Thoracic aorta (tissue), 2 donors: ENCODE measurements at regions not wholly inside any gene's neighbourhood (a gene's known extent, or its start where the extent isn't known, plus 50 kb on each side); places are given as distances from the start of the nearest gene placed in this dataset.

ENCODE experiments used
- ATAC-seq: fragments of 150-250 bp; one replicate; pipeline ENCODE4 v1.8.0; 2017; ENCODE audit warnings: low read depth; ENCODE audit not compliant: insufficient number of reproducible peaks, low FRiP score
- DNase-seq: peaks from one replicate; pipeline ENCODE4 v3.0.0-alpha.2; 2020; ENCODE audit warnings: low spot score
- H3K27ac ChIP-seq, 2 donors: fragments of 200-600 bp; sonication (generic); 1 replicate in 1 of 2; 2 replicates in 1 of 2; pipeline ENCODE4 v1.5.1; 2016; ENCODE audit warnings: mild to moderate bottlenecking in 2 of 2, moderate library complexity in 2 of 2
- H3K27me3 ChIP-seq: fragments of 200-600 bp; sonication (generic); replicated peaks from 2 replicates; pipeline ENCODE4 v1.6.0; 2016; ENCODE audit warnings: mild to moderate bottlenecking; ENCODE audit not compliant: insufficient read depth
- H3K36me3 ChIP-seq: fragments of 200-600 bp; sonication (generic); one replicate; pipeline ENCODE4 v1.5.1; 2016
- H3K4me1 ChIP-seq, 2 donors: fragments of 200-600 bp; sonication (generic); 1 replicate in 1 of 2; 2 replicates in 1 of 2; pipeline versions ENCODE4 v1.5.1 to v1.6.0; 2016; ENCODE audit warnings: low read depth in 2 of 2, mild to moderate bottlenecking in 1 of 2; ENCODE audit not compliant: control insufficient read depth in 1 of 2
- H3K4me3 ChIP-seq: fragments of 200-600 bp; sonication (generic); 2 replicates; pipeline ENCODE4 v1.5.1; 2016; ENCODE audit warnings: mild to moderate bottlenecking
- H3K9me3 ChIP-seq: fragments of 200-600 bp; sonication (generic); 2 replicates; pipeline ENCODE4 v1.5.1; 2016
- CTCF ChIP-seq: fragments of 200-600 bp; sonication (generic); IDR thresholded peaks from one replicate; pipeline ENCODE4 v1.5.1; 2019; ENCODE audit warnings: antibody characterized with exemption

- Histone ChIP-seq H3K4me1 (no peaks in the 10 kb centered on the region), H3K27me3 (no peaks in the 10 kb centered on the region), H3K36me3 (no peaks in the 10 kb centered on the region), H3K27ac (no peak overlapping the region), H3K9me3 (no peaks in the 10 kb centered on the region), H3K4me3 (no peak overlapping the region)
- no peak for TF ChIP-seq CTCF
- DNase-seq (no peak), ATAC-seq (no peak)
Measured at GRCh38 chr7:41808541-41808940, 105.7 kb upstream of the INHBA start.

GRCh38 chr7:41803569-41803968 lies 100.7 kb upstream of the INHBA start:
- Histone ChIP-seq H3K4me3 (no peak overlapping the region), H3K27me3 (no peaks in the 10 kb centered on the region), H3K27ac (no peak overlapping the region), H3K4me1 (peaks cover 0 to 11% of the 10 kb centered on the region in 2 donors), H3K36me3 (no peaks in the 10 kb centered on the region), H3K9me3 (no peaks in the 10 kb centered on the region)
- no peak for TF ChIP-seq CTCF
- DNase-seq, result no peak
- no peak for ATAC-seq

- DNase-seq, result no peak
- no peaks in the 10 kb centered on the region for H3K36me3 ChIP-seq
- H3K4me1 ChIP-seq, result peaks cover 0 to 28% of the 10 kb centered on the region in 2 donors
- H3K4me3 ChIP-seq, result no peak overlapping the region
- no peak for ATAC-seq
- no peak overlapping the region for H3K27ac ChIP-seq
- H3K27me3 ChIP-seq, result no peaks in the 10 kb centered on the region
- H3K9me3 ChIP-seq, result no peaks in the 10 kb centered on the region
- TF ChIP-seq CTCF, result no peak
Measured at GRCh38 chr7:41796331-41796730, 93.4 kb upstream of the INHBA start.

- Histone ChIP-seq H3K9me3 (no peaks in the 10 kb centered on the region), H3K27me3 (no peaks in the 10 kb centered on the region), H3K36me3 (no peaks in the 10 kb centered on the region), H3K27ac (no peak overlapping the region), H3K4me3 (no peak overlapping the region), H3K4me1 (peaks cover 0 to 25% of the 10 kb centered on the region in 2 donors)
- DNase-seq, result no peak
- no peak for ATAC-seq
- no peak for TF ChIP-seq CTCF
Measured at GRCh38 chr7:41795276-41795833, 92.5 kb upstream of the INHBA start.

- Histone ChIP-seq H3K4me3 (no peak overlapping the region), H3K9me3 (no peaks in the 10 kb centered on the region), H3K27ac (no peak overlapping the region), H3K4me1 (peaks cover 0 to 17% of the 10 kb centered on the region in 2 donors), H3K27me3 (no peaks in the 10 kb centered on the region), H3K36me3 (no peaks in the 10 kb centered on the region)
- no peak for TF ChIP-seq CTCF
- ATAC-seq (no peak), DNase-seq (no peak)
Measured at GRCh38 chr7:41793556-41793955, 90.7 kb upstream of the INHBA start.
